Uterus (tissue), 2 donors: ENCODE measurements at regions not wholly inside any gene's neighbourhood (a gene's known extent, or its start where the extent isn't known, plus 50 kb on each side); places are given as distances from the start of the nearest gene placed in this dataset.

Experiments
- CTCF ChIP-seq, 4 experiments: fragments of 200-600 bp in 2 of 4; fragments of 450-650 bp in 2 of 4; sonication (generic) in 2 of 4; IDR thresholded peaks; one replicate each; pipeline ENCODE4 v1.5.1; 2016 to 2019; ENCODE audit warnings: antibody characterized with exemption in 4 of 4, mild to moderate bottlenecking in 2 of 4, moderate library complexity in 1 of 4
- POLR2A ChIP-seq, 2 donors: fragments of 450-650 bp; IDR thresholded peaks; one replicate each; pipeline ENCODE4 v1.6.1; 2016; ENCODE audit warnings: antibody characterized with exemption in 2 of 2, mild to moderate bottlenecking in 1 of 2, moderate library complexity in 1 of 2

- TF ChIP-seq POLR2A (IDR thresholded peaks at IDR 0.05), result no peak
- TF ChIP-seq CTCF (IDR thresholded peaks at IDR 0.05), result no peak
These were observed 59.9 kb downstream of the FAM43A start for GRCh38 chr3:194745422-194746184.
